ENCODE measurements at regions not wholly inside any gene's neighbourhood (a gene's known extent, or its start where the extent isn't known, plus 50 kb on each side); places are given as distances from the start of the nearest gene placed in this dataset.
A peak's percentile ranks its signal among the peaks of the same experiment; 100 is the strongest.

DNA sequence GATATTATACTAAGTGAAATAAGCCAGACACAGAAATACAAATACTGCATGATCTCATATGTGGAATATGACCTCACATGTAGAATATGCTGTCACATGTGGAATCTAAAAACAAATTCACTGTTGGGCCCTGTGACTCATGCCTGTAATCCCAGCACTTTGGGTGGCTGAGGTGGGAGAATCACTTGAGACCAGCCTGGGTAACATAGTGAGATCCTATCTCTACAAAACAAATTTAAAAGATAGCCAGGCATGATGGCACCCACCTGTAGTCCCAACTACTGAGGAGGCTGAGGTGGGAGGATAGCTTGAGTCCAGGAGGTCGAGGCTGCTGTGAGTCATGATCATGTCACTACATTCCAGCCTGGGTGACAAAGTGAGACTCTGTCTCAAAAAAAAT is 160.3 kb downstream of the PTEN start:
- DNase-seq (ENCODE audit: low read depth): no peak

DNA sequence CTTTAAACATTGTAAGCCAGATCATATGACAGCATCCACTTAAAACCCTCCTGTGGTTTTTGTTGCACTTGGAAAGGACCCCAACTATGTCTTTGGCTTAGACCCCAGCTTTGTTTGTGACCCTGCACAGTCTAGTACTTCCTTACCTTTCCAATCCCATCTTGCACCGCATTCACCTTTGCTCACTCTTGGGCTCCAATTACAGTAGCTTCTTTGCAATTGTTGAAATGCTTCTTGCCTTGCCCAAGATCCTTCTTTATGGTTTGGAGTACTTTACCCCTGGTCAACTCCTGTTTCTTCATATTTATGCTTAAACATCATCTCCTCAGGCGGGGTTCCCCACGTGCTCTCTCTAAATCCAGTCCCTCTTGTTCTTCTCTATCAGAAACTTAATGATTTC is 162.6 kb downstream of the PTEN start:
- DNase-seq (ENCODE audit: low read depth): no peak

DNA sequence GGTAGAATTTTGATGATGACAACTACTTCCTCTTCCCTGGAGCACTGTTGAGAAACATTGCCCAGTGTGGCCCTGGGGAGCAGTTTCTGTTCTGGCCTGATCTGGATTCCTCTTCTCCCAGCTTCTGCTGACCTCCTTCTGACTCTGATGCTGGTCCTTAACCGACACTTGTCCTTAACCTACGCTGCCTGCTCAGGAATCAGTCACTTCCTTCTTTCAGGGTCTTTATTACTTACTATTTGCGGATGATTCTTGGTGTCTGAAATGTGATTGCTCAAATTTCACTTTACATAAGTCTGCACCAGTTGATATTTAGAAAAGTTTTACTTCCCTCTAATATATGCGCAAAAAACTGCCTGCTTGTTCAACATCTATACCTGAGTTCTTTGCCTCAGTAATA is 164.1 kb downstream of the PTEN start:
- DNase-seq (ENCODE audit: low read depth): no peak

DNA sequence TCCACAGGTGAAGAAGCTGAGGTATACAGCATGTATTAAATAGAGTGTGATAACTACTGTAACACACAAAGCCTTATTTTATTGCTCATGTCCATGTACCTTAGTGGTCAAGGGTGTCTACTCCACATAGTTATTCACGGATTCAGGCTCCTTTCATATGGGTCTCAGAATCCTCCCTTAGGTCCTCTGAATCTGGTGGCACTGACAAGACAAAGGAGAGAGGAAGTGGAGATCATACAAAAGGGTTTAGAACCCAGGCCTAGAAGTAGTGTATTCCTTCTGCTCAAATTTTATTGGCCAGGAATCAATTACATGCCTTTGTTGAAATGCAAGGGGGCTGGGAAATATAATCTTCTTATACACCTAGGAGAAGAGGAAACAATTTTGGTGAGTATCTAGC is 164.6 kb downstream of the PTEN start:
- no peak for DNase-seq (ENCODE audit: low read depth)

DNA sequence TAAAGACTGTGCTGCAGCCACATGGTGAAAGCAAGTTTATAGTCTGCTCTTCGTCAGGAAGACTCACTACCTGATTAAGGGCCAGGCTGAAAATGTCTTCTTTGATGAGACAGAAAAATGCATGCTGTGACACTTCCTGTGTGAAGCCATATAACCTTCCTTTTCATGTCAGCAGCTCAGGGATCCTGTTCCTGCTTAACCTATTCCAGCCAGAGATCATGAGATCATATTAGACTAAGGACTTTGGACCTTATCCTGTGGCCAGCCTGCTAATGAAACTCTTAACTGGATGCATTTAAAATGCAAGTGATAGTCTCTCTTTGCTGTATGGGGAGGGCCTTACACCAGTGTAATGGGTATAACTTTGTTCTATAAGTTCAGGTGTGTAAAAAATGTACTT is 165.2 kb downstream of the PTEN start:
- DNase-seq (ENCODE audit: low read depth): no peak

DNA sequence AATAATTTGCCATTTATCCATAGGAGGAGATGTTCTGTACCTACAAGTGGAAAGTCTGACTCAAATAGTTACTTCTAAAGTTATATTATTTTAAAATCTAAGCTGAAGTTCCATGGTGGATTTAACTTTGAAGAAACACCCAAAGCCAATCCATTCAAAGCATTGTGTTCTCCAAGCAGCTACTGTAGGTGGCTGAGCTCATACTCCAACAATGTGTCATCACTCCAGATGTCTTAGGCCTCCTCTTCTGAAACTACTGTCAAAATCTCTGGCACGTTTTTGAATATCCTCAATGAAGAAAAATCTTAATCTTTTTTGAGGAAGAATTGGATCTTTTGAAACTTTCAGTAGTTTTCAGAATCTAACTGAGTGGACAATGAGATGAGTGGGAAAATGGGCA is 169.1 kb downstream of the PTEN start:
- peak; percentile 59 for DNase-seq (ENCODE audit: low read depth)

DNA sequence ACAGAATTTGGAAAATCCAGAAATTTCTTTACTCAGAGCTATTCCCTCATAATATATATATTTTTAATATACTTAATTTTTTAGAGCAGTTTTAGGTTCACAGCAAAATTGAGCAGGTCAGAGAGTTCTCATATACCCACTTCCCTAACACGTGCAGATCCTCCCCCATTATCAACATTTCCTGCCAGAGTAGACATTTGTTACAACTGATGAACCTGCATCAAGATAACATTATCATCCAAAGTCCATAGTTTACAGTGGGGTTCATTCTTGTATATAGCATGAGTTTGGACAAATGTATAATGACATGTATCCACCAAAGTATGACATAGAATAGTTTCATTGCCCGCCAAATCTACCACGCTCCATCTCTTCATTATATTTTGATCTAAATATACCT is 170.0 kb downstream of the PTEN start:
- DNase-seq (ENCODE audit: low read depth): no peak

DNA sequence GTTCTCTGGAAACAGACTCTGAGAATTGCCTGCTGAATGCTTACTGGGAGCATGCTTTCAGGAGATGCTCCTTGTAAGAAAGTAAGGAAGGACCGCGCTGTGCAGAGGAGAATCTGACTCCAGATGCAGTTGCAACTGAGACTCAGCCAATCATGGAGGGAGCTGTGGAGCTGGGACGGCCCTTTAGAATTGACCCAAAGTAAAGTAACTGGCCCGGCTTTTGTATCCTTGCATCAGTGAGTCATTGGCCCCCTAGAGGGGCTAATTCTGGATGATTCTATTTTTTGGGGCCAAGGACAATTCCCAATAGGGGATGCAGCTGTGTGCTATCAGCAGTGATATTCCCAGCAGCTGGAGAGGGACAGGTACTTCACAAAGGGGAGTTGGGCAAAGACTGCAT is 170.4 kb downstream of the PTEN start:
- no peak for DNase-seq (ENCODE audit: low read depth)

DNA sequence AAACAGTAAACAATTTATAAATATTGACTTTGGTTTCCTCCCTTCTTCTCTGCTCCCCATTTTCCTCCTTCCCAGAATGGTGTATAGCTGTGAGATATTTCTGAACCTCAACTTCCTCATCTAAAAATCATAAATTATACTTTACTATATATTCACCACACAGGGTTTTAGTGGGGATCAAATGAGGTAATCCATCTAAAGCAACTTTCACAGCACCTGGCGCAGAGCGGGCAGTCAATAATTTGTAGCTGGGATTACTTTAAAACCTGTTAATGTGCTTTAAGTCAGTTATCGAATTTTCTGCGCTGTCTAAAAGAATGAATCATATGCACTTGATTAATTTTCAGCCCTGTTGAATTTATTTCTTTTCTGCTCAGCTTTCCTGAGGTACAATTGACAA is 172.7 kb downstream of the PTEN start:
- no peak for DNase-seq (ENCODE audit: low read depth)

DNA sequence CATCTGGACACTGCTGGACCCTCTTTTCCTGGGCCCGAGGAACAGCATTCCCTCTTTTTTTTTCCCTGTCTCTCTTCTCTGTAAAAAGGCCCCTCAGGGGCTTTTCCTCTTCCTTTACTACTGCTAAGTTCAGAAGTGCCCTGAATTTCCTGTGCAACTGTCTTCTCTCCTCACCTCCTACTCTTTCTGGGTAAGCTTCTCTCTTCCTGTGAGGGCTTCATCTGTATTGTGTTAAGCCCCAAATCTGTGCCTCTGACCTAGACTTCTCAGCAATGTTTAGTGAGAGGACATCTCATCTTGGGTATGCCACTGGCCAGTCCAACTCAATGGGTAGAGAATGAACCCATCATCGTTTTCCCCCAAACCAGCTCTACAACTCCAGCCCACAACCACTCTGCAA is 174.2 kb downstream of the PTEN start:
- DNase-seq (ENCODE audit: low read depth): no peak

DNA sequence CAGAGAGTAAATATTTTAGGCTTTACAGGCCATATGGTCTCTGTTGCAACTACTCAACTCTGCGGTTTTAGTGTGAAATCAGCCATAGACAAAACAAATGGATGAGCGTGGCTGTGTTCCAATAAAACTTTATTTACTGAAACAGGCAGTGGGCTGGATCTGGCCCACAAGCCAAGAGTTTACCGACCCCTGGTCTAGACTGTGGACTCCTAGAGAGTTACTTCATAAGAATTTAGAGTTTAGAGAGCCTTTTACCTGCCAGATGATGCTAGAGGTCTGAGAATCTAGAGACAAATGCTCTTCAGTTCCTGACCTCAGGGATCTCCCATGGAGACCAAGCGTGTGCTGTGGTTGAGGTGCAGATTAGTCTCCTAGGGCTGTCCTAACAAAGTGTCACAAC is 174.8 kb downstream of the PTEN start:
- peak; percentile 78 for DNase-seq (ENCODE audit: low read depth)

DNA sequence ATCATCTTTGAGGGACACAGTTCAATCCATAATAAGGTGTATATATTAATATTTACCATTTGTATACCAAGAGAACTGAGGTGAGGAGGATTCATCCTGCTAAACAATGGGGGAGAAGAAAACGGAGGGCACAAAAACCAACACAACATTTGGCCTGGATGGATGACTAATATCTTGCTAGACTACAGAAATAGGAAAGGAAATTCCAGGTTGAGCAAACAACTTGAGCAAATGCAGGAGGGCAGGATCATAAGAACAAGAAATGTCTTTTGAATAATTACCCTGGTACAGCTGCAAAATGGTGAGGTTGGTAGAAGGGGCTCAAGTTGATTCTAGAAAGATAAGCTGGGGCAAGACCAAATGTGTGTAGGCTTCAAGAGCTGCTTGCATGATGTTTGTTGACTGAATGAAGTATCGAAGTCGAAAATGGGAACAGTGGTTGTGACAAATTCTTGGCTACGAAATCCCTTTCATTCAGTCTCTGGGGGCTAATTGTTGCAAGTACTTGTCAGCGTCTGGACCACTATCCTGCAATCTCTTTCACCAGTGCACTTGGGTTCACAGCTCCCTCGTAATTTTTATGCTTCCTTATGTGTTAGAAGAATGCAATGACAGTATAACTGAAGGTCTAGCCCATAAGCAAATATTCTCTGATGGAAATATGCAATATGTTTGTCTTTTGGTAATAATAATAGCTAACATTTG is 176.2 kb downstream of the PTEN start:
- DNase-seq (ENCODE audit: low read depth): peak; percentile 38

DNA sequence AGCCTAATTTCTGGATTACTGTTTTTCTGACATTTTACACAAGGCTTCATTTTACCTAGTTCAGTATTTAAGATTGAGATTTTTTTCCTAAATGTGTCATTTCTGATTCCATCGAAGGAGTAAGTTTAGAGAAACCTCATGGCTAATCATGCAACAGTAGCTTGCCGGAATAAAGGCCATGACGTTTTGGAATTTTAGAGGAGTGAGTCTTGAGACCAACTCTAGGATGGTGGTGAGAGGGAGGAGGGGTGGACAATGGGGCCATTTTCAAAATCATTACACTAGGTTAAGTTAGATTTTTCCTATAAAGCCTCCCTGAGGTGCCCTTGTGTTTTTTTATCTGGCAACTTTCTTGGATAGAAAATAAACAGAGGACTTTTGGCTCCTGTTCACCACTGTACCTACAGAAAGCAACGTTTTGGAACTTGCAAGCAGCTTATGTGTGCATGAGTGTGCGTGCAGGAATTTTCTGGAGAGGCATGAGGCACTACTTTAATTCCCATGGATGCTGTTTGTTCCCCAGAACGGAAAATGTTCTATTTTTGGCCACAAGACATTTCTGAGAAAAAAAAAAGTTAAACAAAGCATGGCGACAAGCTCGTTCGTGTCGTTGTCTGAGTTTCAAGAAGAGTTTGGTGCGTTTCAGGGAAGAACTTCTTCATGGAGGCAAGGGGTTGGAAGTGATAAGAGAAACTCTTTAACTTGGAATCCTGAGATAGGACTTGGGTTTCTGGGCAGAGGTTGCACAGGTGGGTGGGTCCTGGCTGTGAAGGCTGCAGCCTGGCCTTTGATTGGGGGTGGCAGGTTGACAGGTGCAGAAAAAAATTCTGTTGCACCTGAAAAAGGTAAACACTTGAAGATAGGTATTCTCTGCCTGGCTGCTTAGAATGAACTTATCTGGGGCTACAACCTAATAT is 178.1 kb downstream of the PTEN start:
- DNase-seq (ENCODE audit: low read depth): no peak

DNA sequence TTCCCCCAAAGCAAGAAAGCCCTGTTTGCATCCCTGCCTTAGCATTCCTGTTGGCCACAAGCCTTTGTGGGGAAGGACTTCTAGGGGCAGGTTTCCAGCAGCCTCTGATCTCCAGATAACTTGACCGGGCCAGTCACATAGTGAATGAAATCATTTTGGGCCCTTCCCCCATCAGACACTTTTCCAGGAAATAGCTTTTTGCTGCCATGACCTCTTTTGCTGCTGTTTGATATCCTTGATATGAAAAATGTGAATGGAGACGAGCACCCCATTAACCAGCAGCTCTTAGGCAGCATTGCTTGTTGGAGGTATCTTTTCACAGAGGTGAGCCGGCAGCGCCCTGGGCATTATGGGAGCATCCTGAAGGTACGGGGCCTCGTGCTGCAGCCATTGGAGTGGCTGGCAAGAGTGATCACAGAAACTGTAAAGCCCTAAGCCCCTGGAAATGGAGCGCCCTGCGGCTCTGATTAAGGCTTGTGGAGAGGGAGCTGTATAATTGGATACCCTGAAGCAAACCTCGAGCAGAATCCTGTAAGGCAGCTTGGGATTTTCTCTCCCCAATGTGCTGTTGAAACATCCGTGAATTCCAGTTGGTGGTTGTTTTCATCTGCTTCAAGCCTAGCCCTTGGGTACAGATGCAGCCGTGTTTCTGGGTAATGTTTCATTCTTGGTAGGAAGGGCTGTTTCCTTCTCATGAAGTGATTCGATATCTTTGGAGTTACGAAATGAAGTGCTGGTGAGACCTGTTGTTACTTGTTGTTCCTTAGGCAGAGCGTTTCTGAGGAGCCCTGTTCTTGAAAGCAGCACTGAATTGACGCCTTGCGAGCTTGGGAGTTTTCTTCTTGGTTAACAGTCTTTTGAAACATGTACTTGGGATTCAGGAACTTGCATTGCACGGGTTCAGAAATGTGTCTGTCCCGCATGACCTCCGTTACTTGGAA is 179.0 kb downstream of the PTEN start:
- peak; percentile 68 for DNase-seq (ENCODE audit: low read depth)

DNA sequence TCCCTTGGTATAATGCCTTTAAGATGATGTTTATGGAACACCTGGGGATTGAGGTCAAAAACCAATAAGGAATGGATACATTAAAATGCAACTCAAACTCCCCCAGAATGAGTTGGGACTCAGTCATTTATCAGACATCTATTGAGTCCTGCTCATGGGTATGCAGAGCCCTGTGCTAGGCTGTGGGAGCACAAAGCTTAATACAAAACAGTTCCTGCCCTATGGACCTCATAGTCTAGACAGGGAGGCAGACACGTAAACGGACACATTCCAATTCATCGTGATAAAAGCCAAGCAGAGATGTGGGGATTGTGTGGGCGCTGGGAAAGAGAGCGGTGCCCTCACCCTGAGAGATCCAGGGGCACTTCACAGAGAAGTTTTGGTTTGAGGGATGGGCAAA is 181.7 kb downstream of the PTEN start:
- no peak for DNase-seq (ENCODE audit: low read depth)

DNA sequence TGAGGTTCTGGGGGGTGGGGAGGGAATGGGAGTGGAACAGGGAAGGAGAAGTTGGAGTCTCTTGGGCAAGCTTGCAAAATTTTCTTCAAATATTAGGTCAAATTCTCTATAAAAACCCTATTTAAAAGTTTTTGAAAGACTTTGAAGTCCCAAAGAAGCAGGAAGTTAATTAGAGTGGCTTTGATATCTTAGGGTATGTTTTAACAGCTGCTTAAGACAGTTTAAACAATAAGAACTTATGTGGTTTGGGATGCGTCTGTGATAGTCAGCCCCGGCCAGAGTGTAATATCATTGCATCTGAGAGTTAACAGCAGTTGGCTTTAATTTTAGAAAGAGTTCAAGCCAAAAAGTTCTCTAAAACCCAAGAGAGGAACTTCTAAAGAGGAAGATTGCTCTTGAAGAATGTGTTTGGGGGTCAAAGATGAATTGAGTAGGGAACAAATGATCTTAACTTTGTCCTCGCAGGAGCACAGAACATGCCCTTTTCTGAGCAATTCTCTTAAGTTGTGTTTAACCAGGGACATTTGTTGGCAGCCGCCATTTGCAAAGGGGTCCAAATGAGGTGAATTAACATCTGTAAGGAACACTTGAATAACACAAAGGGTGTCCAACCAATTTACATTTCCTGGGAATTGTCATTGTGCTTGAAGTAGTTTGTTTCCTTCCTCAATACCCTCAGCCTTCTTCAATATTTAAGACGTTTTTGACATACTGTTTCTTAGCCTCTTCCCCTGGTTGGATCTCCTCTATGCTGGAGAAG is 182.4 kb downstream of the PTEN start:
- no peak for DNase-seq (ENCODE audit: low read depth)

DNA sequence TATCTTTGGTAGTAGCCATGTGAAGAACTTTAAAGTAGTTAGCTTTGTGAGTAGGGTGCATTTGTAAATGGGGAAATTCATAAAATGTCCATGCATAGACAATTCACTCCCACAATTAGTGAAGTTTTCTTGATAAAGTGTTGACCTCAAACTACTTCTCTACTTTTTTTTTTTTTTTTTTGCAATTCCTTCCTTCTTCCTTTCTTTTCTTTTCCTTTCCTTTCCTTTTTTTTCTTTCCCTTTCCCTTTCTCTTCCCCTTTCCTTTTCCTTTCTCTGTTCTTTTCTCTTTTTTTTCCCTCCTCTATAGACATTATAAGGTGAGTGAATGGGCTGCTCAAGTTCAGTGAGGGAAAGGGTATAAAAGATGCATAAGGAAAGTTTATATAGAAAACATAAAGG is 184.2 kb downstream of the PTEN start:
- no peak for DNase-seq (ENCODE audit: low read depth)

DNA sequence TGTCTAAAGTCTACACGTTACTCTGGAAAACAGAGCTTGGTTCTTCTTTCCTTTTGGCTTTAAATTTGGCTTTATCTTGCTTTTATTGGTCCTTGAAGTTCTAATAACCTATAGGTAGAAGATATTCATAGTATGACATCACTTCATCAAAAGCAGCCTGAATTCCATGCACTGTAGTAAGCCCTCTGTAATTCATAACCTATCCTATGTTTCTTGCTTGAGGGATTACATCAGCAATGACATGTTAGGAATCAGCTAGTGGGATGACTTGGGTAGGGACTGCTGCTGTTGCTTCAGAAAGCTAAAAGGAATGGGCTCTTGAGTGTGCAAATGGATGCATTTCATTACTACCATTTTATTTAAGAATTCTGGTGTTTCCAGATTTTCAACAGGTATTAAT is 184.9 kb downstream of the PTEN start:
- DNase-seq (ENCODE audit: low read depth): no peak

DNA sequence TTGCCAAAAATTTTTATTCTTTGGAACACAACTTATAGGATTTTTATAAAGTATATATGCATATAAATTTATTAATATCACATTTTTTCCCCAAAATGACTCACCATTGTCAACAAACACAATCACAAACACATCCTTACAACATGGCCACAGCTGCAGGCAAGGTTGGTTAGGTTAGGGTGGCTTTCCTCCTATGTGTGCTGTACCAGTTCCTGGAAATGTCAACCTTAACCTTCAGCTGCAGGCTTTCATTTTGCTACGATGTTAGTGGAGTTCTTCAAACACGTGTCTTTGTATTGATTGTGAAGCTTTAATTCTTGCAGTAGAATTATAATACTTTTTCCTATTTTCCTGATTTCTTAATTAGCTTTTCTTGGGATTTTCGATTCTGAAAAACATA is 185.8 kb downstream of the PTEN start:
- no peak for DNase-seq (ENCODE audit: low read depth)

DNA sequence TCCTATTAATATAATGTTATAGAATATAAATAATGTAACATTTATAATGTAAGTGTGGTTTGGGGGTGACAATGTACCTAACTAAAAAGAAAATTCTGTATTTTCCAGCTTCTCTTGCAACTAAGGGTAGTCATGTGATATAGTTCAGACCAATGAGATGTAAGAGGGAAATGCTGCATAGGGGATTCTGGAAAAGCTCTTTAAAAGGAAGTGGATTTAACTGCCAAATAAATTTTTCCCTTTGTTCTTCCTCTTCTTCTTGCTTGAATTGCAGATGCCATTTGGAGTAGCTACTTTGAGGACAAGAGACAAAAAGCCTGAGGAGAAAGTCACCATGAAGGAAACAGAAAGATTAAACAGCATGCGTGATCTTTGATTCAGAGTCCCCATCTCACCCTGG is 194.3 kb downstream of the PTEN start:
- DNase-seq (ENCODE audit: low read depth): no peak

DNA sequence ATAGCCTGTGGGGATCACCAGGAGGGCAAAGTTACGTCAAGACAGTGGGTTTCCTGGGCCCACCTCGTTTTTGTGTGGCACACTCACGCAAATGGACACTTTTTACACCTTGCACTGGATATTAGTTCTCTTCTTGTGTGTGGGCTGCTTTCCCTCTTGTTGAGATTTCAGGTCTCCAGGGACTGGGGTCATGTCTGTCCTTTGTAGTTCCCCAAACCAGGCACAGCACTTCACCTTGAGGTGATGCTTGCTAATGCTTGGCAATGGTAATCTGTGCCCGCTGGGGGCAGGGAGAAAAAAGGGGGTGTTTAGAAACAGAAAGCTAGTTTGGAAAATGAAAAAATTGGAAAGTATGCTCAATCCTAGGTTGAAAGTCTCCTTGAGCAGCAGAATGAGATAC is 195.3 kb downstream of the PTEN start:
- DNase-seq (ENCODE audit: low read depth): no peak

DNA sequence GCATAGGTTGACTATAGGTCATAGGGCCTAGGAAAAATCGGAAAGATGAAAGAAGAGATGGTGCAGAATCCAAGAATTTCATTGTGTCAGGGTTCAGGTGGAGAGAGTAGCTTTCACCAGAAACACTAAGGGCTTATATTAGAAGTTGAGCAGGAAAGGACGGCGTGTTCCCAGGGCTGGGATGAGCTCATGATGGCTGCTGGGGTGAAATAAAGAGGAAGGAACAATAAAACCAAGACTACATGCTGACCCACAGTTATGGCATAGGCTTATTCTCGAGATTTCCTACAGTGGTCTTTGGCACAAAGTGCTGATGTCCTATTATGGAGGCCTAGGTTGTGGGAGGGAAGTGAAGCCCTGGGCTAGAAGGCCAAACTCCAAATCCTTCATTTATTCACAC is 195.8 kb downstream of the PTEN start:
- no peak for DNase-seq (ENCODE audit: low read depth)
